CD14-positive monocyte (primary cell): ENCODE measurements at regions not wholly inside any gene's neighbourhood (a gene's known extent, or its start where the extent isn't known, plus 50 kb on each side); places are given as distances from the start of the nearest gene placed in this dataset.

ENCODE experiments used
- DNase-seq, 3 donors: peaks; one replicate each; pipeline ENCODE4 v3.0.0-alpha.2; 2011 to 2022
- H2AFZ ChIP-seq: 2 replicates; pipeline ENCODE4 v1.6.0; 2012; ENCODE audit warnings: mild to moderate bottlenecking, low read depth, low read length, inconsistent platforms; ENCODE audit not compliant: insufficient read depth, poor library complexity, severe bottlenecking
- H3K27ac ChIP-seq, 2 donors: 1 replicate in 1 of 2; 2 replicates in 1 of 2; pipeline ENCODE4 v1.5.1; 2012 to 2013; ENCODE audit warnings: low read length in 2 of 2, control low read depth in 1 of 2, inconsistent platforms in 1 of 2, low read depth in 1 of 2, mild to moderate bottlenecking in 1 of 2
- H3K27me3 ChIP-seq, 2 donors: one replicate each; pipeline versions ENCODE4 v1.6.0 to v1.6.1; 2011 to 2013; ENCODE audit warnings: low read length in 2 of 2; ENCODE audit not compliant: control insufficient read depth in 2 of 2, insufficient read depth in 2 of 2
- H3K36me3 ChIP-seq, 2 donors: replicated peaks in 1 of 2; 1 replicate in 1 of 2; 2 replicates in 1 of 2; pipeline versions ENCODE4 v1.5.1 to v1.6.1; 2012 to 2013; ENCODE audit warnings: low read length in 2 of 2, control low read depth in 1 of 2, inconsistent platforms in 1 of 2, mild to moderate bottlenecking in 1 of 2; ENCODE audit not compliant: insufficient read depth in 2 of 2, control insufficient read depth in 1 of 2
- H3K4me1 ChIP-seq, 2 donors: 1 replicate in 1 of 2; 2 replicates in 1 of 2; pipeline versions ENCODE4 v1.5.1 to v1.6.1; 2012 to 2013; ENCODE audit warnings: low read length in 2 of 2, control low read depth in 1 of 2, inconsistent platforms in 1 of 2, mild to moderate bottlenecking in 1 of 2, moderate library complexity in 1 of 2; ENCODE audit not compliant: insufficient read depth in 2 of 2, control insufficient read depth in 1 of 2
- H3K4me2 ChIP-seq: replicated peaks from 2 replicates; pipeline ENCODE3; 2012; ENCODE audit warnings: low read length, moderate library complexity, mild to moderate bottlenecking; ENCODE audit not compliant: poor library complexity, severe bottlenecking; ENCODE audit errors: extremely low read depth
- H3K4me3 ChIP-seq, 3 experiments: fragments of 200-600 bp in 1 of 3; sonication (generic) in 1 of 3; replicated peaks in 1 of 3; 1 replicate in 2 of 3; 2 replicates in 1 of 3; pipeline ENCODE4 v1.5.1; 2011 to 2013; ENCODE audit warnings: low read length in 3 of 3, mild to moderate bottlenecking in 3 of 3, control low read depth in 2 of 3, low read depth in 2 of 3, inconsistent platforms in 1 of 3, moderate library complexity in 1 of 3
- H3K79me2 ChIP-seq: 2 replicates; pipeline ENCODE4 v1.6.0; 2012; ENCODE audit warnings: mild to moderate bottlenecking, control low read depth, inconsistent platforms, low read length, moderate library complexity; ENCODE audit not compliant: insufficient read depth
- H3K9ac ChIP-seq: 2 replicates; pipeline ENCODE4 v1.6.0; 2017; ENCODE audit warnings: low read length, mild to moderate bottlenecking; ENCODE audit not compliant: insufficient read depth, poor library complexity, severe bottlenecking
- H3K9me3 ChIP-seq, 2 donors: replicated peaks in 1 of 2; 1 replicate in 1 of 2; 2 replicates in 1 of 2; pipeline versions ENCODE4 v1.5.1 to v1.6.1; 2012 to 2013; ENCODE audit warnings: low read length in 2 of 2, control low read depth in 1 of 2; ENCODE audit not compliant: control insufficient read depth in 1 of 2, insufficient read depth in 1 of 2
- H4K20me1 ChIP-seq: 2 replicates; pipeline ENCODE4 v1.6.0; 2012; ENCODE audit warnings: mild to moderate bottlenecking, low read length, control low read depth, moderate library complexity; ENCODE audit not compliant: insufficient read depth
- H3K27ac Mint-ChIP-seq, 7 donors: one replicate each; pipeline ENCODE4 v1.8.0; 2020; ENCODE audit warnings: mild to moderate bottlenecking in 7 of 7, mixed read lengths in 7 of 7, moderate library complexity in 6 of 7, inconsistent platforms in 2 of 7
- H3K27me3 Mint-ChIP-seq, 3 donors: one replicate each; pipeline ENCODE4 v1.8.0; 2021 to 2022; ENCODE audit warnings: low read depth in 3 of 3, mild to moderate bottlenecking in 3 of 3, mixed read lengths in 3 of 3, moderate library complexity in 3 of 3, inconsistent platforms in 1 of 3
- H3K36me3 Mint-ChIP-seq, 2 donors: one replicate each; pipeline ENCODE4 v1.8.0; 2020; ENCODE audit warnings: mixed read lengths in 2 of 2, inconsistent platforms in 1 of 2, mild to moderate bottlenecking in 1 of 2
- H3K4me1 Mint-ChIP-seq: one replicate; pipeline ENCODE4 v1.8.0; 2020; ENCODE audit warnings: mild to moderate bottlenecking, mixed read lengths
- H3K4me3 Mint-ChIP-seq, 2 donors: one replicate each; pipeline ENCODE4 v1.8.0; 2020; ENCODE audit warnings: mild to moderate bottlenecking in 2 of 2, mixed read lengths in 2 of 2, moderate library complexity in 1 of 2
- H3K9me3 Mint-ChIP-seq, 7 donors: one replicate each; pipeline ENCODE4 v1.8.0; 2020 to 2022; ENCODE audit warnings: mixed read lengths in 7 of 7, mild to moderate bottlenecking in 6 of 7, moderate library complexity in 6 of 7, inconsistent platforms in 2 of 7
- CTCF ChIP-seq: fragments of 200-600 bp; IDR thresholded peaks from one replicate; pipeline ENCODE4 v1.8.0; 2022; ENCODE audit warnings: antibody characterized with exemption, mild to moderate bottlenecking
- WGBS: methylation state at CpG from one replicate; pipeline ENCODE4 v1.1.5; 2013; ENCODE audit warnings: missing lambda C conversion rate; ENCODE audit not compliant: insufficient coverage; 5-methylcytosine and 5-hydroxymethylcytosine counted together
- intact Hi-C, 2 donors: fragments of 100-400 bp; cut with micrococcal nuclease; formaldehyde crosslinking; loops; one replicate each; pipeline versions ENCODE4 v1.15.0 to v1.15.1; 2023

DNA sequence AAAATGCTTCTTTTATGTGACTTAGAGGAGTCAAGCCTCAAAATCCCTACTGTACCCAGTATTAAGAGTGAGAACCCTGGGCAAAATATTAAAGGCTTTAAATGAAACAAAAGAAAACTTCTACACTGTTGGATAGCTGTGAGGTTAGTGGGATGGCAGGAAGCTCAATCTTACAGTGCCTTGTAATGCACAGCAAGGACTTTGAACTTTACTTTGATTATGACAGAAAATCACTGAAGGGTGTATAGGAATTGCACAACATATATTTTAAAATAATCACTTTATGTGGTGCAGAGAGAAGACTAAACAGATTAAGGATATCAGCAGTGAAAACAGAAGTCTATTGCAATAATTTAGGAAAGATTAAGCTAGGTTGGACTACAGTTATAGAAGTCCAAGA, 1333.4 kb downstream of the ADGRL3 start:
- Histone ChIP-seq H3K4me1 (no peaks in the 10 kb centered on the region), H3K79me2 (no peaks in the 10 kb centered on the region), H3K4me3 (no peak overlapping the region), H3K36me3 (no peaks in the 10 kb centered on the region), H3K9me3 (peaks cover 0 to 11% of the 10 kb centered on the region in 2 donors), H3K27ac (no peak overlapping the region), H4K20me1 (no peaks in the 10 kb centered on the region), H3K4me2 (no peak overlapping the region), H3K27me3 (no peaks in the 10 kb centered on the region), H3K9ac (no peak overlapping the region), H2AFZ (no peak overlapping the region)
- no peak overlapping the region for H3K4me3 Mint-ChIP-seq
- intact Hi-C loops = no loop called here
- H3K27ac Mint-ChIP-seq = no peak overlapping the region
- H3K9me3 Mint-ChIP-seq = peaks cover 0 to 12% (median 4%) of the 10 kb centered on the region in 7 donors
- H3K4me1 Mint-ChIP-seq = no peaks in the 10 kb centered on the region
- no peaks in the 10 kb centered on the region for H3K36me3 Mint-ChIP-seq
- DNase-seq = no peak
- no peaks in the 10 kb centered on the region for H3K27me3 Mint-ChIP-seq
- no peak for TF ChIP-seq CTCF

DNA sequence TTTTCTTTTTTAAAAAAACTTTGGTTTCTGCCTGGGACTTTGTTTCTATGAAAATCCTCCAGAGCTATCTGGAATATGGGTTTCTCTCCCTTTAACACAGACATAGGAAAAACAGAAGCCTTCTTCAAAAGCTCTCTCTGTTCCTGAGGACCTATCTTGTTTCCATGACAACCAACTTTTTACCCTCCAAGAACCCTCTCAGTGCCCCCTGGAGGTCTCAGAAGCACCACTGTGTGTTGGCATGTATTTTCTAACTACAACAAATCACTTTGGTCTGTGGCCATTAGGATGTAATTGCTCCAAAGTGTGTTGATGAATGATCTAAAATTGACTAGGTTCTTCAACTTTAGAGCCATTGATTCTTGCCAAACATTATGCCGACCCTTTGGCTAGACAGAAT, 1331.6 kb downstream of the ADGRL3 start:
- no peaks in the 10 kb centered on the region for H3K79me2 ChIP-seq
- no peaks in the 10 kb centered on the region for H3K36me3 Mint-ChIP-seq
- H3K9me3 Mint-ChIP-seq = peaks cover 1 to 6% (median 4%) of the 10 kb centered on the region in 7 donors
- no peak for TF ChIP-seq CTCF
- no peaks in the 10 kb centered on the region for H3K27me3 Mint-ChIP-seq
- DNase-seq = no peak
- H3K36me3 ChIP-seq = no peaks in the 10 kb centered on the region
- no peak overlapping the region for H3K27ac ChIP-seq
- no peaks in the 10 kb centered on the region for H3K4me1 Mint-ChIP-seq
- intact Hi-C loops = no loop called here
- H3K4me2 ChIP-seq = no peak overlapping the region
- no peaks in the 10 kb centered on the region for H4K20me1 ChIP-seq
- H3K4me3 Mint-ChIP-seq = no peak overlapping the region
- no peak overlapping the region for H3K9ac ChIP-seq
- H3K27ac Mint-ChIP-seq = no peak overlapping the region
- no peak overlapping the region for H3K4me3 ChIP-seq
- no peaks in the 10 kb centered on the region for H3K27me3 ChIP-seq
- H3K9me3 ChIP-seq = no peaks in the 10 kb centered on the region
- H3K4me1 ChIP-seq = no peaks in the 10 kb centered on the region
- WGBS = no CpG with 5 or more reads among the region's 1 CpG
- no peak overlapping the region for H2AFZ ChIP-seq
